D341Med (cell line): ENCODE measurements at regions not wholly inside any gene's neighbourhood (a gene's known extent, or its start where the extent isn't known, plus 50 kb on each side); places are given as distances from the start of the nearest gene placed in this dataset.

ENCODE experiments used
- DNase-seq: peaks from one replicate; pipeline ENCODE4 v3.0.0; 2012; ENCODE audit warnings: low spot score

DNA sequence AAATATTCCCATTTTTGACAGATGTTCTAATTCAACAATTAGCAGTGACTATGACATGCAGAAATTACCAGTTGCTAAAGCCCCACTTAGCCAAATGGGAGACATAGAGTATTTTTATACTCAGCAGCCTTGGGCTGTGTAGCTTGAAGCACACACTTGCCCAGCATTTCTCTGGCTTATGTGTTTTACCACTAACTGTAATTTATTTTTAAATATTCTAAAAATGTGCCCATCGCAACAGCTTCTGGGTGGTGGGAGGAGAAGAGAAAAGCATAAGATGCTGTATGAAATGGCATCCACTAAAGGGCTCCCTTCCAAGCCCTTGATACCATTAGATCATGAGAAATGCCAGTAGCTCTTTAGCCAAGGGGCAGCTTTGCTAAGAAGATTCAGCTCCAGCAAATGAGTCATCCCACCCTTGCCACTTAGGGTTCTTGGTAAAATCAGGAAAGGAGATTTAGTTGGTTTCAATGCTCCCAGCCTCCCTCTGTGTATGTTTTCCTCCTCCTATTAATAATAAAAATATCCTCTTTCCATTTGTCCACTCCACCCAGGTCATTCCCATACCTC, 462.7 kb upstream of the DEPDC1 start:
- no peak for DNase-seq

DNA sequence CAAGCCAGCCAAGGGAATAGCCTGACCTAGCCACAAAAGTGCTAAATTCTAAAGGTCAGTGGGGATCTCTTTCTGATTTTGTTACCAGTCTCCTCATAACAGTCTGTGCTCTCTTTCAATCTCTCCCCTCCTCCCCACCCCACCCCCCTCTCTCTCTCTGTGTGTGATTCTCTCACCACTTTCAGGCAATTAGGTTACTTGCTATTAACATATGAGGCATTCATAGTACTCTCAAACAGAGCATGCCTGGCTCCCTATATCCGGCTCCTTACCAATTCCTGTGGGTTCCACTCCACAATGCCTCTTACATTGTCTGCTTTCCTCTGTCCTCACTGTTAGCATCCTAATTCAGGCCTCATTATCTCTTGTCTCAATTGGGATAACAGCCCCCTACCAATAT, 464.3 kb upstream of the DEPDC1 start:
- no peak for DNase-seq

DNA sequence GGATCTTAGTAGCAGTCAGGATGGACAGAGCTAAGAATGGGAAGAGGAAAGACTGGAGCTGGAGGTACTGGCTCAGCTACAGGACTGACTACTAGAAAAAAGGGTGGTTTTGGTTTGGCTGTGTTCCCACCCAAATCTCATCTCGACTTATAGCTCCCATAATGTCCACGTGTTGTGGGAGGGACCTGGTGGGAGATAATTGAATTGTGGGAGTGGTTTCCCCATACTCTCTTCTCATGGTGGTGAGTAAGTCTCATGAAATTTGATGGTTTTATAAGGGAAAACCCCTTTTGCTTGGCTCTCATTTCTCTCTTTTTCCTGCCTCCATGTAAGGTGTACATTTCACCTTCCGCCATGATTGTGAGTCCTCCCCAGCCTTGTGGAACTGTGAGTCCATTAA, 466.5 kb upstream of the DEPDC1 start:
- DNase-seq: no peak

DNA sequence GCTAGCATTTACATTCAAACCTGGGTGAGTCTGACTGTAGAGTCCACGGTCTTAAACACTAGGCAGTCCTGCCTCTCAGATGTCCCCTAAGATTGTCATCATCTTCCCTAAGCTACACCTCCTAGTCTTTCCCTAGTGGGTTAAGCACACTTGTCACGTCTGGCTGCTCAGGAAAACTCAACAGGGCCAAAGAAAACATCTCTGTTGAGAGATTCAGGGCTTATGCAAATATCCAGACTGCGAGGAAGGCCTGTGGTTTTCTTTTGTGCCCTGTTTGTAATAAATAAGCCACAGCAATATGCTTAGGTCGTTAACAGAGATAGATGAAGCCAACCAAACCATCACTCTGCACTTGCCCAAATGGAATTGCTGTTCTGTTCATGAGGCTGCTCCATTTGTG, 472.6 kb upstream of the DEPDC1 start:
- no peak for DNase-seq

DNA sequence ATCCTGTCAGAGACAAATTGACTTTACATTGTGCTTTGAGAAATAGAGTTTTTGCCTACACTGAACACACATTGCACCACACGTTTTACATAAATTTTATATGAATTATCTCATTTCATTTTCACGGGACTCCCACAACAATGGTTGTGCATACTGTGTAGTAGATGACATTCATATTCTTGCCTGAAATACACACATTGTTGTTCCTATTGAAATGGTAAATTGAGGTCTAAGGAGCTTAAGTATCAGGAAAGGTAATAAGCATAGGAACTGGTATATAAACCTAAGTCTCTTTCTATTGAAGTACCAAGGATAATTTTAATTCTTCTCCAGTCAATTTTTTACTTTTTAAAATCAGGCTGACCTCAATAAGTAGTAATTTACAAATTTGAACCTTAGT, 473.7 kb upstream of the DEPDC1 start:
- DNase-seq: no peak

DNA sequence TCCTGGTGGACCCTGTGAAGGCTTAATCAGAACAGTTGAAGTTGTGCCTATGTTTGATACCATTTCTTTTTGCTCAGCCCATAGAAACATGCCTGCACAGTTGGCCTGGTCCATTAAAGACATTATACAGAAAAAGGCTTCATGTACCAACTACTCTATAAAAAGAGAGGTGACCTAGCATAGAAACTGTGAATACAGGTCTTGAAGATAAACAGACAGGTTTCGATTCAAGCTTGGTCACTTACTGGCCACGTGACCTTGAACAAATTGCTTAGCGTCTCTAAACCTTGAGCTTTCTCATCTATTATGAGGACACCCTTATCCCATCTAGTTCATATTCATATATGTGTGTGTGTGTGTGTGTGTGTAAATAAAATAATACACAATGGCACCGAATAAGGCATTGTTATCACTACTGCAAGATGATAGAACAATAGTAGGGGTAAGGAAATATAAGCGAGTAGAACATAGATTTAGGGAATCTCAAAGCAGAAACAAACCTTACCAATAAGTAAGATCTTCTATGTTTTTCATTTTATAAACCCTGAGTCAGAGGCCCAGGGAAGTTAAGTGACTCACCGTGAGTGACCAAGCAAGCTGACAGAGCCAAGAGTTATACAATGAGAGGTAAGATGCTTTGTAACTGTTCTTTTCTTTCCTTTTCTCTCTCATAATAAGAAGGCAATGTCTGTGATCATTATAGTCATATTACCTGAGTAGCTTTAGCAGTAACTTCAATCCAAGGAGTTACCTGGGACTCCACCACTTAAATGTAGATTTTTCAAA, 476.8 kb upstream of the DEPDC1 start:
- no peak for DNase-seq

DNA sequence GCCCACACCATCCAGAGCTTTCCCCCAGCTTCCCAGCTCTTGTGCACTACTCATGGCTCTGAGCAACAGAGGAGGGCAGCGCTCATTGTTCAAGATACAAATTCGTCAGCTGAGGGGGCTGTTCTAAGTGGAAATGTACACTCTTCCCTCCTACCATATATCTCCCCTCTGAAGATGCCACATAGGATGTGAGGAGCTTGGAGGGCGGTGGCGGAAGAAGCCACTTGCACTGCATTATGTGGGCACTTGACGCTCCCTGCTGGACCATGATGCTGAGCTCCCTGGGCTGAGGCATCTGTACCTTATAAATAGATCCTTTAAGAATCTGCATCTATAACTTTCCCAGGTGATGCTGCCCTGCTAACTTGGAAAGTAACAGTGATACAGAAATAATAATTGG, 477.6 kb upstream of the DEPDC1 start:
- no peak for DNase-seq

DNA sequence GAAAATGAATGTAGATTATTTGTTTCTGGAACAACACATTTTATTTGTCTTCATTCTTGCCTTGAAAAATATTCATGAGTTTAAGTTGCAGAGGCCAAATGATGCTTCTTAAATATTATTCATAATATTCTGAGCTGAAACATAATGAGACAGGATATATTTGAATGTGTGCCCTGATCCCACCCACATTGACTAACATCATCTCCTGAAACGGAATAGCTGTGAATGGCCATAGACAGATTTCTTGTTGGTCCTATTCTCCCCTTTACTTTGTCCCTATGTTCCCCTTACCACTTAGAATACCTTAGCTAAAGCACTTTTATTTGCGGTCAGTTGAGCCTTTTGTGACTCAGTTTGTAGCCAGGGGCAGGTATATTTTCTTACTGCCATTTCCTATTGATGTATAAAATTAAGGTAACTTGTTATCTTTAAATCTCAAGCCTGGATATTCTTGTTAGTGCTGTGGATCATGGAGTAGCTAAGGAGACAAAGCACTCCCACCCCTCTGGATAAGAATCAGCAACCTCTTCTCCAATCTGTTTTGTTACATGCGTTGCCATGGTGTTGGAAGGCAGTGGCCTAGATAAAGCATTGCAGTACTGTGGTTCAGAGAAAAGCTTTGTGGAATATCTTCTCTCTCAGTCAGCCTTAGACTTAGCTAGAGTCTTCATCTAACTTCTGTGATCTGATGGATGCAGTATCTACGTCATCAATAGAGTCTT, 478.5 kb upstream of the DEPDC1 start:
- DNase-seq: no peak

DNA sequence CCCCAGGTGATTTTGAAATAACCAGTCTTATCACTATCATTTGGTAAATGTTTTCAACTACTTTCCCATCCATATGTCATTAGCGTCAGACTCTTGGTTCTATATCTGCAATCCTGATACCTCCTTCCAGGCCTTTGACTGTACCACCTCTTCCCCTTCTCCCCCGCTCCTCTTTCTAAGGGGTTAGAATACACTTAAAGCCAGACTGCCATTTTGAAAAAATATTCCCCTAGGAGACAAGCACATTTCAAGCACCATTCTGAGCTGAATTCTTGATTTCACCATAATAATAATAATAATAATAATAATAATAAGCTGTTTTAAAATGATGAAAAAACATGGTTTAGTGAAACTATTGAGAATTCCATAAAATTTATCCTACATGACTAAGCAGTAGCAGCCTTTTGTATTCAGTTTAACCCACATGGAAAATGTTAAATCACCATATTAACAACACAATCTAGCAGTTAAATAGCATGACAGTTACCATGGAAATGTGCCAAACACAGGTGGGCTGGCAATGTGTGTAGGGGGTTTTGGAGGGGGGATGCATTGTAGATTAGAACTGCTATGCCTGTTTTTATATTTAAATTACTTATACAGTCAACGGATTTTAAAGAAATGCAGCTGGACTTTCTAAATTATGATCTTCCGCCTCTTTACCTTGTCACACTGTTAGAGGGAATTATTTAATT, 480.2 kb upstream of the DEPDC1 start:
- DNase-seq: no peak

DNA sequence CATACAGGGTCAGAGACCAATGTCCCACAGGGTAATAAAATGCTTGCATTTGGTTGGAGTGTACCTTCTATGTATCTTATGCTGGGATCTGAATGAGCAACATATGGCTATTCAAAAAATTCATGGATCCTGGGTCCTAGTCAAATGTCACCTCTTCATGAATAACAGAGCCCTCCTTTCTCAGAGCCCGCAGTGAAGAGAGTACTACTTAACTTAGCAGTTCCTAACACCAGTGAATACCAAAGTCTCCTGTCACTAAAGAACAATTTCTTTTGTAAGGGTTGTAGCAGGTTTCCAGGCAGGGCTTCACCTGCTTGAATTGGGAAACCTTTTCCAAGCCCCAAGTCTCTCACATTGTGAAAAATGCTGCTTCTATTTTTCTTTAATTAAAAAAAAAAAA, 483.0 kb upstream of the DEPDC1 start:
- no peak for DNase-seq

DNA sequence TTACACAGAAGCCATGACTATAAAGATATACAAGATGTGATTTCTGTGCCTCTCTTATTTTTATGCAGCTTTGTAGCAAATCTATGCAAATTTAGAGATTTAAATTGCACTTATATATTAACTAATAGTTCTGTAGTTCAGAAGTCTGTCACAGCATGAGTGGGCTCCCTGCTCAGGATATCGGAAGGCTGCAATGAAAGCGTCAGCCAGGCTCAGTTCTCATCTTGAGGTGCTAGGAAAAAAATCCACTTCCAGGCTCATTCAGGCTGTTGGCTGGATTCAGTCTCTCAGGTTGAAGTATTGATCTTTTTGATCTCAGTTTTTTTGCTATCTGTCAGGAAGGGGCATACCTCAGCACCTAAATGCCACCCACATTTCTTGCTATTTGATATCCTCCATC, 487.4 kb upstream of the DEPDC1 start:
- DNase-seq: no peak

DNA sequence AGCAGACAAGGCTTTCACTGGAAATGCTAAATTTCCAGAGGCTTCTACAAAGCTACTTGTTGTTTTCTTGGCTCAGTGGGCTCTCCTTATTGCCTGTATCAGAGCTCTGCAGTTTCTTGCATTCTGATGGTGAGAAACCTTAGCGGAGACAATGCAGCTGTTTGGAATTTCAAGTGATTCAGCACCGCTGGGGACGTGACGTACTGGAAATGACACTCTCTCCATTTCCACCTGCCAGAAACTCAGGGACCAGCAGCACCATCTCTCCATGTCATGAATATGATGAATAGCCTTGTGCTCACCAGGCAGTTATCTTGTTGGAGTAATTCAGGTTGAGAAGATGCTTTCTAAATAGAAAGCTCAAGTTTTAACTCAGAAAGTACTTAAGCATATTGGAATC, 497.2 kb upstream of the DEPDC1 start:
- no peak for DNase-seq

DNA sequence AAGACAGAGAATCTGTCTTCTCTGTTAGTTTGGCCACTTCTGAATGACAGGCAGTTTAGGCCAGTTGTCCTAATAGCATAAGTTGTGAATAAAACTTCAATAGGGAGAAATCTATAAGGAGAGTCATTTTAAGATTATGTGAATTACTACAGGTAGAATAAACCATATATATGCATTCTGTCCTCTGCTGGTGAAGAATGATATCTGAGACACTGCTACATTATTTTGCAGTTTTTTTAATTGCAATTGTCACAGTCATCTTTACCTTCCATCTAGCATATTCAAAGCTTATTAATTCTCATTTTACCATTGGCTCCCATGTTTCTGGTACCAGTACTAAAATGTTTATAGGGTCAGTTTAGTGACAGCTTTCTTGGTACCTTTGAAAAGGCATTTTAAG, 519.6 kb upstream of the DEPDC1 start:
- no peak for DNase-seq

DNA sequence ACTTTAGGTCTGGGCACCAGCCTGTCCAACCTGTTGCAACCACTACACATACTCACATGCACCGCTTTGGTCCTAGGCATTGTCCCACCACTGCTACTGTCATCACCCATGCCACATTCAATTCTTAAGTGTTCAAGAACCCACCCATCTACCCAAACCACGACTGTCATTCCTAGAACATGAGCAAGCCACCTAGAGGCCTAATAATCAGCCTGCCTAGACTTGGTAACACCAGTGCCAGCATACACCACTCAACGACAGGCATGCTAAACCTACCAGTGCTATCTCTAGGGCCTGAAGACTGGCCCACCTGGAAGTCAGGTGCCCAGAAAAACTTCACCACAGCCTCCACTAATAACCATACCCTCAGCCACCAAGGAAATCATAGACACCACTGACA, 532.8 kb upstream of the DEPDC1 start:
- no peak for DNase-seq

DNA sequence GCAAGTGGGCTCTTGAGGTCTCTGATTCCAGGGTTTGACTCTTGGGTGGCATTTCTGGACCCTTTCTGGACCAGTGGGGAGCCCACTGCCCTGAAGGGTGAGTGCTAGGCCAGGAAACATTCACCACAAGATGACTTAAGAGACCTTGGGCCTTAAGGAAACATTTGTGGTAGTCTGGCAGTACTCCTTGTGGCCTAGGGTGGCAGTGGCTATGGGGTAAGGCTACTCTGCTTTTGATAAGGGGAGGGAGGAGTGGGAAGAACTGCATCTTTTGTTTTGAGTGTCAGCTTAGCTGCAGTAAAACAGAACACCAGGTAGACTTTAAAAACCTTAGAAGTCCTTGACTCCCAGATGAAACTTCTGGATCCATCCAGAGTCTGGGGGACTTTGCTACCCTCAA, 529.3 kb upstream of the LRRC7 start:
- DNase-seq: no peak

DNA sequence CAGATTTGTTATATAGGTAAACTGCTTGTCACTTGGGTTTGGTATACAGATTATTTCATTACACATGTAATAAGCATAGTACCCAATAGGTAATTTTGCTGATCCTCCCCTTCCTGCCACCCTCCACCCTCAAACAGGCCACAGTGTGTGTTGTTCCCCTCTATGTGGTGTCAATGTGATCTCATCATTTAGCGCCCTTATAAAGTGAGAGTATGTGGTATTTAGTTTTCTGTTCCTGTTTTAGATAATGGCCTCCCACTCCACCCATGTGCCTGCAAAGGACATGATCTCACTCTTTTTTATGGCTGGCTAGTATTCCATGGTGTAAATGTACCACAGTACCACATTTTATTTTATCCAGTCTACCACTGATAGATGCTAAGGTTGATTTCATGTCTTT, 522.1 kb upstream of the LRRC7 start:
- no peak for DNase-seq

DNA sequence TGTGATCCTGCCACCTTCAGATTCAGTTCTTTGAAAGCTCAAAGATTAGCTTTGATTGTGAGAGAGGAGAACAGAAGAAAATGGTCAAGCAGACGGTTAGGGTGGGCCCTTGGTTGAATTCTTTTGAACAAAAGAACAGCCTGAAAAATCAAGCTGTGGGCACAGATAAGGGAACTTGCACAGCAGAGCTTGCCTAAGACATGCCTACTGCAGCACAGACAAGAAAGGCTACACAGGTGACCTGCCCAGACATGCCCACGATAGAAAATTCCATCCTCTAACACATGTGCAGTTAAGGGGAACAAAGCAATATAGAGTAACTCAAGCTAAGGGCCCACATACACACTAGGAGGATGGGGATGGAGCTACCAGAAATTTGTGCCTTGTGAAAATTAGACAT, 512.5 kb upstream of the LRRC7 start:
- no peak for DNase-seq

DNA sequence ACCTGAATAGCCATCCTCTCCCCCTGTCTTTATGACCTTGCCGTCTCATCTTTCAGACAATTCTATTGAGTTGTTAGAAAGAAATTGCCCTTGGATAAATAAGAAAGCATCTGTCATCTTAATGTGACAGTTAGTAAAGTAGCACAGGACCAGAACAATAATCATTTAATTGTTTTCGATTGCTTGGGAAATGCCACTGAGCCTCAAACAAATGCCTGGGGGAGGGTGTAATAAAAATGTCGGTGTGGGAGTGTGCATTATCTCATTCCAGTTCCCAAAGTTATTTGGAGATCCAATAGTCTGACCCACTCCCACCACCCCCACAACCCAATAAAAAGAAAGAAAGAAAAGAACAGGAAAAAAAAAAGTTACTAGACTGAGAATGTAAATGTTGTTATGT, 509.3 kb upstream of the LRRC7 start:
- no peak for DNase-seq

DNA sequence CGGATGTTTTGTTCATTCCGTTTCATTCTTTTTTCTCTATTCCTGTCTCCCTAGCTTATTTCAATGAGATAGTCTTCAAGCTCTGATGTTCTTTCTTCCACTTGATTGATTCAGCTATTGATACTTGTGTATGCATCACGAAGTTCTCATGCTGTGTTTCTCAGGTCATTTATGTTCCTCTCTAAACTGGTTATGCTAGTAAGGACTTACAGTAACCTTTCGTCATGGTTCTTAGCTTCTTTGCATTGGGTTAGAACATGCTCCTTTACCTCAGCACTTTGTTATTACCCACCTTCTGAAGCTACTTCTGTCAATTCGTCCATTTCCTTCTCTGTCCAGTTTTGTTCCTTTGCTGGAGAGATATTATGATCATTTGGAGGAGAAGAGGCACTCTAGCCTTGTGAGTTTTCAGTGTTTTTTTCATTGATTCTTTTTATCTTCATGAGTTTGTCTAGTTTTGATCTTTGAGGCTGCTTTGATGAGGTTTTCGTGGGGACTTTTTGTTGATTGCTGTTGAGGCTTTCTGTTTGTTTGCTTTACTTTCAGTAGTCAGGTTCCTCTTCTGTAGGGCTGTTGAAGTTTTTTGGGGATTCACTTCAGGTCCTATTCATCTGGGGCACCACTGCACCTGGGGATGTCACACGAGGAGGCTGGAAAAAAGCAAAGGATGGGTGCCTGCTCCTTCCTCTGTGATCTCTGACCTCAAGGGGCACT, 496.9 kb upstream of the LRRC7 start:
- DNase-seq: no peak

DNA sequence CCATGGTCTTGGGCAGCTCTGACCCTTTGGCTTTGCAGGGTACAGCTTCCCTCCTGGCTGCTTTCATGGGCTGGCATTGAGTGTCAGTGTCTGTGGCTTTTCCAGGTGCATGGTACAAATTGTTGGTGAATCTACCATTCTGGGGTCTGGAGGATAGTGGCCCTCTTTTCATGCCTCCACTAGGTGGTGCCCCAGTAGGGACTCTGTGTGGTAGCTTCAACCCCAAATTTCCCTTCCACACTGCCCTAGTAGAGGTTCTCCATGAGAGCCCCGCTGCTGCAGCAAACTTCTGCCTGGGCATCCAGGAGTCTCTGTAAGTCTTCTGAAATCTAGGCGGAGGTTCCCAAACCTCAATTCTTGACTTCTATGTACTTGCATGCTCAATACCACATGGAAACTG, 494.5 kb upstream of the LRRC7 start:
- DNase-seq: no peak

DNA sequence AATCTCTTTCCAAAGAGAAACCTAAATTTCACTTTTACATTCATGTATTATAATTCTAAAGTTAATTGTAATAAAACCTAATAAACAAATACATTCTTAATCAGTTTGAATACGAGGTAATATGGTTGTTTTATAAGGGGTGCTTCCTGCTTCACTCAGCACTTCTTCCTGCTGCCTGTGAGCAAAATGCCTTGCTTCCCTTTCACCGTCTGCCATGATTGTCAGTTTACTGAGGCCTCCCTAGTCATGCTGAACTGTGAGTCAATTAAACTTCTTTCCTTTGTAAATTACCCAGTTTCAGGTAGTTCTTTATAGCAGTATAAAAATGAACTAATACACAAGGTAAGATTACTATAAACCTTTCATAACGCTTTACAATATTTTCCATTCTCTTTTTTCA, 491.1 kb upstream of the LRRC7 start:
- DNase-seq: no peak

DNA sequence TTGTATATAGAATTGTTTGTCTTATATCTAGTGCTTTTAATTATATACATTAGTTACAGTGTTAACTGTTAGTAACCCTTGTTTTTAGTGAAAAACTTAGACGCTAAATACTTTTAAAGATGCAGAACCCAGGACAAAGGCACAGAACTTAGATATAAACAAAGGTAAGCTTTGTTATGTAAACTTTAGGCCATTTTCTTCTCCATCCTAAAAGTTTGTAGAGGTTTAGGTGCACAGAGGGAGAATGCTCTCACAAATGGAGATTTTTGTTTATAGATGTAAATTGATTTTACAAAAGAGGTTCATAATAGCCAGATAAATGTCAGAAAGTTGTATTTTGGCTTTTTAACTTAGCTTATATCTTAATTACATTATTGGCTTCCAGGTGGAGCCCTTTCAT, 490.5 kb upstream of the LRRC7 start:
- no peak for DNase-seq
